Adipocyte (in vitro differentiated cells): ENCODE measurements at regions not wholly inside any gene's neighbourhood (a gene's known extent, or its start where the extent isn't known, plus 50 kb on each side); places are given as distances from the start of the nearest gene placed in this dataset.

Experiments used
- DNase-seq: peaks from one replicate; pipeline ENCODE4 v3.0.0-alpha.2; 2015; ENCODE audit warnings: low read depth
- H3K27me3 ChIP-seq: replicated peaks from 2 replicates; pipeline ENCODE4 v1.7.0; 2013; ENCODE audit warnings: mild to moderate bottlenecking, low read length, moderate library complexity; ENCODE audit not compliant: control insufficient read depth, insufficient read depth
- H3K36me3 ChIP-seq: 2 replicates; pipeline ENCODE4 v1.7.0; 2013; ENCODE audit warnings: low read length, mild to moderate bottlenecking, moderate library complexity; ENCODE audit not compliant: control insufficient read depth, insufficient read depth, severe bottlenecking
- H3K4me1 ChIP-seq: 2 replicates; pipeline ENCODE4 v1.7.0; 2013; ENCODE audit warnings: mild to moderate bottlenecking, low read length, moderate library complexity; ENCODE audit not compliant: control insufficient read depth, insufficient read depth
- H3K4me3 ChIP-seq: 2 replicates; pipeline ENCODE4 v1.7.0; 2013; ENCODE audit warnings: mild to moderate bottlenecking, low read length, moderate library complexity
- H3K9ac ChIP-seq: 2 replicates; pipeline ENCODE4 v1.7.0; 2013; ENCODE audit warnings: mild to moderate bottlenecking, low read length, moderate library complexity
- H3K9me3 ChIP-seq: 2 replicates; pipeline ENCODE4 v1.7.0; 2013; ENCODE audit warnings: mild to moderate bottlenecking, low read length, moderate library complexity; ENCODE audit not compliant: control insufficient read depth

GRCh38 chr13:44267980-44268379 is 105.6 kb upstream of the SERP2 start:
- Histone ChIP-seq H3K9ac (peak overlapping the region; percentile 21), H3K9me3 (no peaks in the 10 kb centered on the region), H3K27me3 (no peaks in the 10 kb centered on the region), H3K4me1 (peaks cover 32% of the 10 kb centered on the region), H3K4me3 (no peak overlapping the region), H3K36me3 (no peaks in the 10 kb centered on the region)
- DNase-seq, result peak; percentile 95

- Histone ChIP-seq H3K4me3 (no peak overlapping the region), H3K36me3 (no peaks in the 10 kb centered on the region), H3K9me3 (no peaks in the 10 kb centered on the region), H3K9ac (no peak overlapping the region), H3K27me3 (no peaks in the 10 kb centered on the region), H3K4me1 (peaks cover 32% of the 10 kb centered on the region)
- no peak for DNase-seq
Measured at GRCh38 chr13:44268980-44269379, 104.6 kb upstream of the SERP2 start.

- no peak for DNase-seq
- H3K36me3 ChIP-seq, result no peaks in the 10 kb centered on the region
- peaks cover 32% of the 10 kb centered on the region for H3K4me1 ChIP-seq
- H3K27me3 ChIP-seq, result no peaks in the 10 kb centered on the region
- H3K9me3 ChIP-seq, result no peaks in the 10 kb centered on the region
- H3K4me3 ChIP-seq, result no peak overlapping the region
- no peak overlapping the region for H3K9ac ChIP-seq
Measured at GRCh38 chr13:44270150-44270549, 103.5 kb upstream of the SERP2 start.

GRCh38 chr13:44271031-44271455 is 102.6 kb upstream of the SERP2 start:
- Histone ChIP-seq H3K9ac (no peak overlapping the region), H3K4me3 (no peak overlapping the region), H3K36me3 (no peaks in the 10 kb centered on the region), H3K27me3 (no peaks in the 10 kb centered on the region), H3K9me3 (no peaks in the 10 kb centered on the region), H3K4me1 (peaks cover 32% of the 10 kb centered on the region)
- DNase-seq, result peak; percentile 54

- no peak overlapping the region for H3K9ac ChIP-seq
- H3K27me3 ChIP-seq, result no peaks in the 10 kb centered on the region
- no peak for DNase-seq
- no peak overlapping the region for H3K4me3 ChIP-seq
- peaks cover 32% of the 10 kb centered on the region for H3K4me1 ChIP-seq
- no peaks in the 10 kb centered on the region for H3K9me3 ChIP-seq
- no peaks in the 10 kb centered on the region for H3K36me3 ChIP-seq
Measured at GRCh38 chr13:44271473-44271872, 102.2 kb upstream of the SERP2 start.

- Histone ChIP-seq H3K4me1 (peaks cover 32% of the 10 kb centered on the region), H3K9ac (no peak overlapping the region), H3K27me3 (no peaks in the 10 kb centered on the region), H3K4me3 (no peak overlapping the region), H3K9me3 (no peaks in the 10 kb centered on the region), H3K36me3 (no peaks in the 10 kb centered on the region)
- peak; percentile 46 for DNase-seq
Measured at GRCh38 chr13:44271915-44272341, 101.7 kb upstream of the SERP2 start.

GRCh38 chr13:44272692-44273091 is 100.9 kb upstream of the SERP2 start:
- no peak for DNase-seq
- no peak overlapping the region for H3K4me3 ChIP-seq

GRCh38 chr13:44273216-44273615 is 100.4 kb upstream of the SERP2 start:
- H3K9ac ChIP-seq, result no peak overlapping the region
- DNase-seq, result no peak
- H3K4me3 ChIP-seq, result no peak overlapping the region
- no peaks in the 10 kb centered on the region for H3K9me3 ChIP-seq
- H3K27me3 ChIP-seq, result no peaks in the 10 kb centered on the region
- no peaks in the 10 kb centered on the region for H3K36me3 ChIP-seq
- H3K4me1 ChIP-seq, result peaks cover 23% of the 10 kb centered on the region

More at GRCh38 chr13:44272692-44273091, 100.9 kb upstream of the SERP2 start:
- Histone ChIP-seq H3K27me3 (no peaks in the 10 kb centered on the region), H3K4me1 (peaks cover 28% of the 10 kb centered on the region), H3K9ac (no peak overlapping the region), H3K9me3 (no peaks in the 10 kb centered on the region), H3K36me3 (no peaks in the 10 kb centered on the region)

GRCh38 chr13:44273991-44274770 is 99.4 kb upstream of the SERP2 start:
- DNase-seq, result peak; percentile 91

GRCh38 chr13:44274771-44275205 is 98.8 kb upstream of the SERP2 start:
- Histone ChIP-seq H3K27me3 (no peaks in the 10 kb centered on the region), H3K9me3 (no peaks in the 10 kb centered on the region), H3K4me1 (peaks cover 15% of the 10 kb centered on the region), H3K4me3 (peak overlapping the region; percentile 18), H3K9ac (no peak overlapping the region), H3K36me3 (no peaks in the 10 kb centered on the region)
- DNase-seq, result no peak

More at GRCh38 chr13:44273991-44274770, 99.4 kb upstream of the SERP2 start:
- no peaks in the 10 kb centered on the region for H3K36me3 ChIP-seq
- peaks cover 15% of the 10 kb centered on the region for H3K4me1 ChIP-seq
- no peaks in the 10 kb centered on the region for H3K27me3 ChIP-seq
- H3K4me3 ChIP-seq, result peak overlapping the region; percentile 18
- H3K9ac ChIP-seq, result no peak overlapping the region
- H3K9me3 ChIP-seq, result no peaks in the 10 kb centered on the region

- DNase-seq, result no peak
- Histone ChIP-seq H3K9ac (no peak overlapping the region), H3K36me3 (no peaks in the 10 kb centered on the region), H3K4me1 (peaks cover 15% of the 10 kb centered on the region), H3K27me3 (no peaks in the 10 kb centered on the region), H3K9me3 (no peaks in the 10 kb centered on the region), H3K4me3 (no peak overlapping the region)
Measured at GRCh38 chr13:44275381-44275780, 98.2 kb upstream of the SERP2 start.
